Testis (tissue), 2 donors: ENCODE measurements at regions not wholly inside any gene's neighbourhood (a gene's known extent, or its start where the extent isn't known, plus 50 kb on each side); places are given as distances from the start of the nearest gene placed in this dataset.

Experiments
- CTCF ChIP-seq, 3 experiments: fragments of 450-650 bp in 2 of 3; fragments of 200-600 bp in 1 of 3; sonication (generic) in 1 of 3; IDR thresholded peaks; one replicate each; pipeline ENCODE4 v1.5.1; 2016 to 2019; ENCODE audit warnings: antibody characterized with exemption in 3 of 3, mild to moderate bottlenecking in 2 of 3, moderate library complexity in 1 of 3
- POLR2A ChIP-seq: fragments of 450-650 bp; IDR thresholded peaks from one replicate; pipeline ENCODE4 v1.6.1; 2017; ENCODE audit warnings: antibody characterized with exemption, mild to moderate bottlenecking, moderate library complexity

GRCh38 chr9:118689280-118689679 is 680.0 kb downstream of the BRINP1 start:
- no peak for TF ChIP-seq POLR2A
- TF ChIP-seq CTCF (IDR thresholded peaks at IDR 0.05): no peak
